CD4-positive, alpha-beta T cell treated with Interferon gamma for 1 hour (primary cell): ENCODE measurements at regions not wholly inside any gene's neighbourhood (a gene's known extent, or its start where the extent isn't known, plus 50 kb on each side); places are given as distances from the start of the nearest gene placed in this dataset.
"Not testable (repeated sequence)": the region's sequence is repeated elsewhere in the genome, so short reads cannot be mapped to it uniquely, and the experiment has no call there.

Experiments
- DNase-seq: peaks from one replicate; pipeline ENCODE4 v3.0.0-alpha.2; 2020

DNA sequence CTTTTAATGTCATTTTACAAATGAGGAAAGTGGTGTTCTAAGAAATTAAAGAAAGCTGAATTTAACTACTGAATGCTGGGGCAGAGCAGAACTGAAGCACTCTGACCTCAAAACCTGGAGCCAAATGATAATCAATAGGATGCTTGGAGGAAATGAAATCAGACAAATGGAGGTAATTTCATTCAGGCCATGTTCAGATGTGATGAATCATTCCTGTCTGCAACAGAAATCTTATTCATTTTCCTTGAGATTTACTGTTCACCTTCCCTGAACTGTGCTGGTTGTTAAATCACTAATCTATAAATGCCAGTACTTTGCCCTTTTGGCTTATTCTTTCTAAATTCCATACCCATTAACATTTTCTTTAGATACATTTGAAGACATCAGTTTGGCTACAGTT lies 85.6 kb upstream of the SNX7 start:
- DNase-seq: no peak

DNA sequence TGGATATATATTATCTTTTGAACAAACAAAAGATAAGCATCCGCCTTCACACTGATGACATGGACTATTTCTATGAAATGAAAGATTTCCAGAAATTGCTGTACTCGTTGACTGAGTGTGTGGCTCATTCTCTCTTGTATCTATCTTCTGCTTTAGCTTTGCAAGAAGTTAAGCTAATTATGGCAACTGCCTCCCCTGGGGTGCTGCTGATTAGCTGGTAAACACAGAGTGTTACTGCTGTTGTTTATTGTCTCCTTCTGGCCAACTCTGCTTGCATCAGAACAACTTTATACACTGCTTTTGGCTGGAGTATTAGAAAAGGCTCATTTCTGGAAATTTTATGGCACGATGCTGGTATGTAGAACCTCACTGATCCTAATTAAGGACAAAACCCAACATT lies 95.6 kb upstream of the SNX7 start:
- DNase-seq: no peak

DNA sequence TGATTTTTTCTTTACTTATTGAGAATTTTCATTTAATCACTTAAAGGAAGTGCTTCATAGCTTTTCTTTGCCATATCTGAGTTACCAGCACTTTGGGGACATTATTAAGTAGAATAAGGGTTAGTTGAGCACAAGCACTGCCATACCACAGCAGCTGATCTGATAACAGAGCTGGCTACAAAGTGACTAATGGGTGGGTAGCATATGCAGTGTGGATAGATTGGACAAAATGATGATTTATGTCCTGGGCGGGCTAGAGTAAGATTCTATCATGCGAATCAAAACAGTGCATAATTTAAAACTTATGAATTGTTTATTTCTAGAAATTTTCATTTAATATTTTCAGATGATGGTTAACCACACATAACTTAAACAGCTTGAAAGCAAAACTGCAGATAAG lies 102.2 kb upstream of the SNX7 start:
- no peak for DNase-seq

DNA sequence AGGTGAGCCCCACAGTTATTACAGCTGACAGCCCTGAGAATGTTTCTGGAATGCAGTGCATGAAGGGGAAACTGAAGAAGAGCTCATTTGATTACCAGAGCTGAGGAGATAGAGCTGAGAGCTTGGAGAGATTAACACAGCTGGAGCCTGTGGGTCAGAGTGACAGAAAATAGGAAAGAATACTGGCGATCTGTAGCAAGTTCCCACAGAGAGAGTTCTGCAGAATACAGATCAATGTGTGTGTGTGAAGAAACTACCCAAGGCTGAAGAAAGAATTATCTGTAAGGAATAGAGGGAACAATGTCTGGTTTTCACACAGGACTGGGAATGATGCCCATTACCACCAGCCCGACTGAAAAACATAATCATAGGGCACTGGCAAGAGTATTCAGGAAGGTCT lies 103.6 kb upstream of the SNX7 start:
- DNase-seq: no peak

DNA sequence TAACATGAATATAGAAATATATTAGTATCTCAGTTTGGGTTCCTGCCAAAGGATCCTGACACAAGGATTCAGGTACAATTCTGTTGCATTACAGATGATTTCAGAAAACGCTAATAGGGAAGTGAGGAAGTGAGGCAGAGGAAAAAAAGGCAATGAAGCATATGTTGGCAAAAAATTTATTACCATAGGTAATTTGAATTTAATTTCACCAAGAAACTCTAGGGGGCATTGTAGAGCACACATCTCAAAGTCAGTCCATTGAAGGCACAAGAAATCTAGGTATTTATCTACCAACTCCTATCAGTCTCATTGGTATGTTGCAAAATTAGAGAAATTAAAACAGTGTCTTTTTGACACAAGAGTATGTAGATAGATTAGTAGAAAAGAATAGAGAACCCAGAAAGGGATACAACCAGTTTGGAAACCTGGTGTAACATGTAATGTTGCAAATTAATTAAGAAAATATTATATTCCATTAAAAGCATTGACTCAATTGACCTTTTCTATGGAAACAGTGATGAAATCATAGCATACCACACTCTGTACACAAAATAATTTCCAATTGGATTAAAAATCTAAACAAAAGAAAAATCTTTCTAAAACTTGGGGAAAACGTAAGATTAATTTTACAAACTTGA lies 104.9 kb upstream of the SNX7 start:
- DNase-seq: no peak

DNA sequence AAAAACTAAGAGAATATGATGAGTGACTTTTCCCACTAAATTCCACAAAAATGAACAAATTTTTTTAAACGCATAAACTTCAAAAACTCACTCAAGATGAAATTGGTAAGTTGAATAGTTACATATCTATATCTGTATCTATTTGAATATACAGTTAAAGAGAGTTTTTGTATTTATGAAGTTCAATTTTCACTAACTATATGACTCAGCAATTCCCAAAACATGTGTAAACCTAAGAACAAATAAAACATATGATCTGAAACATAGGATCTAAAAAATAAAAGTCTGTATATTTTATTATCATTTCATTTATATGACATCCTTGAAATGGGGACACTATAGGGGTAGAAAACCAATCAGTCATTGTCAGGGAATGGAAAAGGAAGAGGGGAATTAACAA lies 105.7 kb upstream of the SNX7 start:
- no peak for DNase-seq

DNA sequence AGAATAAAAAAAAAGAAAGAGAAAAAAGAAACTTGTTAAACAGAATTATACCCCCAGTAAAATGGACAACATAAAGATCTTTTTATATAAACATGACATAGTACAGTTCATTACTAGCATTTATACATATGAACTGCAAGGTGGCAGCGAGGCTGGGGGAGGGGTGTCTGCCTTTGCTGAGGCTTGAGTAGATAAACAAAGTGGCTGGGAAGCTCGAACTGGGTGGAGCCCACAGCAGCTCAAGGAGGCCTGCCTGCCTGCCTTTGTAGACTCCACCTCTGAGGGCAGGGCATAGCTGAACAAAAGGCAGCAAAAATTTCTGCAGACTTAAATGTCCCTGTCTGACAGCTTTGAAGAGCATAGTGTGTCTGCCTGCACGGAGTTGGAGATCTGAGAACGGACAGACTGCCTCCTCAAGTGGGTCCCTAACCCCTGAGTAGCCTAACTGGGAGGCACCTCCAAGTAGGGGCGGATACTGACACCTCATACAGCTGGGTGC lies 108.9 kb upstream of the SNX7 start:
- not testable (repeated sequence) for DNase-seq

DNA sequence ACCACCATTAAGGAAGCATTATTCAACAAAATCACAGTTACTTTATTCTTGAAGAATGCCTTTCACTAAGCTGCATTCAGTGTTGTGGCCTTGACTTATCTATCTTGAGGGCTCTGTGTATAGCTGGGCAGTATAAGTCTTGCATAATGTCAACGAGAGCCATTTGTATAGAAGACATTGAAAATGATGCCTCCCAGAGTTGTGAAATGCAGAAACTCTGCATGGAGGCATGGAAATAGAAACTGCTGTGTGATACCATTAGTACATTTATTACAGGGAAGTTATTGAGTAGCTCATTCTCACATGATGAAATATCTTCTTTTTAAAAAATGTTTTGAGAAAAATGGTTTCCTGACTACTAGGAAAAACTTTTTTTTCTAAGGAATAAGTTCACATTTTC lies 111.4 kb upstream of the SNX7 start:
- DNase-seq: no peak

DNA sequence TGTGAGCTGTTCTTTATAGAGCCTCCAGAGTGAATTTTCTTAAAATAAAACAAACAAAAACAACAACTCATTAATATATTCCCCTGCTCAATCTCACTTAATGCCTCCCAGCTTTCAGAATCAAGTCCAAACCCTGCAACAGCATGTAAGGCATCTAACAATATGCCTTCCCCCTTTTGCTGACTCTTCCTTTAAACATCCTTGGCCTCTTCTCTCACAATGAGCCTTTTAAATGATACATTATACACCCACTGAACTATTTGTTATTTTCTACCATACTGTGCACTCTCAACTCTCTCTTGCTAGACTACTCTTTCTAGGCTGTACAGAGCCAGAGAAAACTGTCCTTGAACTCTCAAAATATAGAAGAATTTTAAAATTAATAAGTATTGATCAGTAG lies 115.2 kb upstream of the SNX7 start:
- DNase-seq: no peak

DNA sequence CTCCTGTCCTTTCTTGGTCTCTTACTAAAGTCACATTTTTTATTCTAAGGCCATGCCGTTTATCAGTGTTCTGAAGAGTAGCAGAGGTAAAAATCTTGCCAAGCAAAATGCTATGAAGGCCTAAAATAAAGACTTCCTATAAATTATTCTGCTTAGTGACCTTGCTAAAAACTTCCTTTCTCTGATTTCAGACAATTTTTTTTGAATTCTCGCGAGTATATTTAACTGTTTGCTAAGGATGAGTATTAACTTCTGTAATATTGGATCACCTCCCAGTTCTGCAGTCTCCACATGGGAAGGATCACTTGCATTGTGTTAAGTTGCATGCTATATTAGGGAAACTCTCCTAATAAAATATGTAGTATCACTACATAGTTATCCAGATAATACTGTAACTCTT lies 123.4 kb upstream of the SNX7 start:
- no peak for DNase-seq

DNA sequence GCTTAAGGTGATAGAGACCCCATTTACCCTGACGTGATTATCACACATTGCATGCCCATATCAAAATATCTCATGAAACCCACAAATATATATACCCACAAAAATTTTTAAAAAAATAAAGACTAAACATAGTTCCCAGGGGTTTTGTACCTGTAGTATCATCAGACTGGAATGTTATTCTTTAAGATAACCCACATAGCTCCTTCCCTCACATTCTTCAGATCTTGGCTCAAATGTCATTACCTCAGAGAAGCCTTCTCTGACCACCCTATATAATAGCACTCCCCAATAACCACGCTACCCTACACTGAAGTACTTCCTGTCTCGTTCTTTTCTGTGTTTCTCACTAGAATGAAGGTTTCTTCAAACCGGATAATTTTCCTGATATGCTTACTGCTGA lies 138.3 kb upstream of the SNX7 start:
- DNase-seq: no peak

DNA sequence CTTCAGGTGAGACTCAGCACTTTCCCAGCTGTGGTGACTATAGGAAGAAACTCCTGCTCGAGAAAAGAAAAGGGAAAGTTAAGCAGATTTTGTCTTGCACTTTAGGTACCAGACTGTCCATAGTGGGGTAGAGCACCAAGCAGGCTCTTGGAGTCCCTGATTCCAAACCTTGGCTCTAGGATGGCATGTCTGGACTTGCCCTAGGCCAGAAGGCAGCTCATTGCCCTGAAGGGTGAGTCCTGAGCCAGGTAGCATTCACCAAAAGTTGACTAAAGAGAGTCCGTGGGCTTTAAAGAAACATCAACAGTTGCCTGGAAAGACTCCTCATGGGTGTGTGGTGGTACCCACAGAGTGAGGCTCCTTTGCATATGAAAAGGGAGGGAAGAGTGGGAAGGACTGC lies 145.2 kb upstream of the SNX7 start:
- no peak for DNase-seq

DNA sequence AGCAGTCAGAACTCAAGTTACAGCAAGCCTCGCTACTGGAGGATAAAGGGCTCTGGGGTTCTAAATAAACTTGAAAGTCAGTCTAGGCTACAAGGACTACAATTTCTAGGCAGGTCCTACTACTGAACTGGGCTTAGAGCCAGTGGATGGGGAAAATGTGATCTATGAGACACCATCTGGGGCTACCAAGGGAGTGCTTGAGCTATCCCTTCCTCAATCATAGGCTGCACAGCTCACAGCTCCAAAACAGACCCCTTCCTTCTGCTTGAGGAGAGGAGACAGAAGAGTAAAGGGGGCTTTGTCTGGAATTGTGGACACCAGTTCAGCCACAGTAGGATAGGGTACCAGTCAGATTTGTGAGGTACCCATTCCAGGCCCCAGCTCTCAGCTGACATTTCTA lies 145.8 kb upstream of the SNX7 start:
- no peak for DNase-seq

DNA sequence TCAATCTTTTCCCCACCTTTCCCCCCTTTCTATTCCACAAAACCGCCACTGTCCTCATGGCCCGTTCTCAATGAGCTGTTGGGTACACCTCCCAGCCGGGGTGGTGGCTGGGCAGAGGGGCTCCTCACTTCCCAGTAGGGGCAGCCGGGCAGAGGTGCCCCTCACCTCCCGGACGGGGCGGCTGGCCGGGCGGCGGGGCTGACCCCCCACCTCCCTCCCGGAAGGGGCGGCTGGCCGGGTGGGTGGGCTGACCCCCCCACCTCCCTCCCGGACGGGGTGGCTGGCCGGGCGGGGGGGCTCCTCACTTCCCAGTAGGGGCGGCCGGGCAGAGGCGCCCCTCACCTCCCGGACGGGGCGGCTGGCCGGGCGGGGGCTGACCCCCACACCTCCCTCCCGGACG lies 149.3 kb upstream of the SNX7 start:
- DNase-seq: not testable (repeated sequence)

DNA sequence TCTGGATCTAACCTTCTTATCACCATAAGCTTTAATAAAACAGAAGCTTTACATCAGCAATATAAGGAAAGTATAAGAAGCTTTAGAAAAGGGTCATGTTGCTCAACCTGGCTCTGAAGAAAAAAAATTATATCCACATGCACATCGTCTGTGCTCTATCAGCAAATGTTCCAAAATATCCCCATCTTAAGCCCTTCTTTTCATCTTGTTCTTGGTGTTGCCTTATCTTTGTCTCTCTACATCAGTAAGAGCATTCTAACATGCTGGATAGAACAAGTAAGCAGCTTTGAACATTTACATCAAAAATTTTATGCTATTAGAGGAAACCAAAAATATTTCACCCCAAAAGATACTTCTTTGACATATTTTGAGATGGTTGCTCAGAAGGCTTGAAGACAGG lies 157.8 kb upstream of the SNX7 start:
- no peak for DNase-seq

DNA sequence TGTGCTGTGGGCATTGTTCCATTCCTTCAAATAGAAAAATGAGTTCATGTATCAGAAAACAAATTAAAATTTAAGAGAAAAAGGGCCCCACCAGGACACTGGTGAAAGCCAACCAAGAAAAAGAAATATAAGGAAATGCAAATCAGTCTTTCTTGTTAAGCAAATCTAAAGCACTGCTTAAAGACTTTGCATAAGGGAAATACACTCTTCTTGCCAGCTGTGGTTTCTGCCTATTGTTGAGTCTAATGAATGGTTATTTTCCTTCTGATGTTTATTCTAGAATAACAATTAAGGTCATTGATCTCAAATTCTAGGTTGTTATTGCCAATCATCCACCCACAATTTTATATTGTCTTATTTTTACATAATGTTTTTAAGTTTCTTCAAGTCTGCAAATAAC lies 158.6 kb upstream of the SNX7 start:
- no peak for DNase-seq

DNA sequence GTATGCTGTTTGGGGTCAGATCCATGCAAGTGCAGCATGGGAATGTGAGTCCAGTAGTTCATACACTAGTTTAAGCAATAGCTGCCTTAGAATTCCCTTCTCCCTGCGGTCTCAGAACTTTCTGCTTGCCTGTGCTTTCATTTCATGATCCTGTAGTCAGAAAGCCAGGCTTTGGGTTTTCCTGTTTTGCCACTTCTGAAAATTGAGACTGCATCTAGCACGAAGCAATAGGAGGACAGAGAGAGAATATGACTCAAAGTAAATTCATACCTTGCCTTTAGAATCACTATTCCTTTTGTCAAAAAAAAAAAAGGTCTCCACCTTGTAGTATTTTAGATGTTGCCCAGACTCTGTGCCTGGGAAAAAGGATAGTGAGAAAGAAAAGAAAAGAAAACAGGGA lies 161.2 kb upstream of the SNX7 start:
- no peak for DNase-seq

DNA sequence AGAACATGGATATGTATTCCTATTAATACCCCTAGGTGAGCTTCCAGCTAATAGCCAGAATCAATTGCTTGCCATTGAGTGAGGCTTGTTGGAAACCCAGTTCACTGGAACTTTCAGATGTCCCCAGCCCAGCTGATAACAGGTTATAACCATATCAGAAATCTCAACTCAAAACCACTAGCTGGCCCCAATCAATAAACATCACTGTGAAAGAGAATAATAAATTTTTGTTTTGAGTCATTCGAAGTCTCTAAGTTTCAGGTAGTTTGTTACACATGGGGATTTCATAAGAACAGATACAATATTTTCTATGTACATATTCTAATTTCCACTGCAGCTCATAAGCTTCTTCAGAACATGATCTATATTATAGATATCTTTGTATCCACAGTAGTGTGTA lies 162.9 kb upstream of the SNX7 start:
- DNase-seq: no peak

DNA sequence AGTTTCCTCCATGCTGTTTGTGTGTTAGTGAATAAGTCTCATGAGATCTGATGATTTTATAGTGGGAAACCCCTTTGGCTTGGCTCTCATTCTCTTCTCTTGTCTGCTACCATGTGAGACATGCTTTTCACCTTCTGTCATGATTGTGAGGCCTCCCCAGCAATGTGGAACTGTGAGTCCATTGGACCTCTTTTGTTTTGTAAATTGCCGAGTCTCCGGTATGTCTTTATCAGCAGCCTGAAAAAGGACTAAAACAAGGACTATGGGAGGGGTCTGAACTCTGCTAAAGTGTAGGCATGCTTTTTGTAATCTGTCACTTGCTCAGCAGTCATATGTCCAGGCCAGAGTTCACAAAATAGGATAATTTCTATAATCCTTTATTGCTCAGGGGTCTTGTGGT lies 164.0 kb upstream of the SNX7 start:
- DNase-seq: no peak

DNA sequence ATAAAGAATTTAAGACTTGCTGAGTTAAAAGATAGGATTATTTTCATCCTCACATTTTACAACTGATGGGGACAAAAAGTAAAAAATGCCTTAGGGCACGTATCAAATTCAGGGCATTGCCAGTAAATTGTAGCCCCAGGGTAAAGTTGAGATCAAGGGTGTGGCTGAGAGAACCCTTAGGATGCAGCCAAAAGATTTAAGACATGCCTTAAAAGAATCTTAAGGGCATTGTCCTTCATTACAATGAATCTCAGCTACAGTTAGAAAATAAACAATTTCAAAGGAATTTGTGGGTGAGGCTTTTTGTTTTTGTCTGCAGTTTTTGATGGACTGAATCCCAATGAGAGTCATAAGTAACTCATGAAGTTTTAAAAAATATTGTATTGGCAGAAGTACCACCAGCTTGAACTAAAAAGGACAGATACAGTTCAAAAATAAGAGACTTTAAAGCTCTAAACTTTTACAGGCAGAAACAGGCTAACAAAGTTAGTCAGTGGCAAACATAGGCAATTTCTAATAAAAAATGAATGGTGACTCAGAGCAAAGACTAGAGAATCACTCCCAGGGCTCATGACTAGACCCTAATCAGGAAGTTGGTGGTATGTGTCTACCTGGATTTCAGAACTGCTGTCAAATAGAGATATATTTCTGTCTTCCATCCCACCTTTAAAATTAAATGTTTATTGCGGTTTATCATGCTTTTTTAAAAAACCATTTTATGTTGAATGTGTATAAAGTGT lies 165.1 kb upstream of the SNX7 start:
- DNase-seq: no peak

DNA sequence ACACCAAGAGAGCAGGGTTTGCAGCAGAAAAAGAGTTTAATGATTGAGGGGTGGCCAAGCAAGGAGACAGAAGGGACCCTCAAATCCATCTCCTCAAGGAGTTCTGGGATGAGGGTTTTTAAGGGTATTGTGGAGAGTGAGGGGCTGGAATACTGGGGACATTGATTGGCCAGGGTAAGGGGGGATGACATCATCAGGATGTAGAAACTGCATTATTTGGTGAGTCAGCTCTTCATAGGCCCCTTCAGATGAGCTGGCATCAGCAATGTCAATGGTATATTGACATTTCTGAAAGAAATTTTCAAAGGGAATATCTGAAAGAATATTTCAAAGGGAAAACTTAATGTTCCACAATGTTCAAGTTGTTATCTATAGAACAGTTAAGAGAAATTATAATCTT lies 168.1 kb upstream of the SNX7 start:
- no peak for DNase-seq

DNA sequence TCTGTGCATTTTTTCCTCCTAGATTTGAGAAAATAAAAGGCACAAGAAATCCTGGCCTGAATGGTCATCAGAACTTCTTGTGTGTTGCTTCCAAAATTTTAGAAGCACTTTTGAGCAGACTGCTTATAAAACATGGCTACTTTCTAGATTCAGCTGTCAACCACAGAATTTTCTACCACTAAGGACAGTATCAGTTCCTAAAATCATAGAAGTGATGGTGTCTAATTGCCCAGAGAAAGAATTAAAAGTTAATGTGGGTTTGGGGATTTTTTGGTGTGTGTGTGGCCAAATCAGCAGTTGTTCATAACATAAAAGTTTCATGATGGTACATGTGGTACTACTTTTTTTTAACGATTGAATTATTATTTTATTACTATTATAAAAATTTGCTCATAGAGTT lies 171.4 kb upstream of the SNX7 start:
- DNase-seq: no peak

DNA sequence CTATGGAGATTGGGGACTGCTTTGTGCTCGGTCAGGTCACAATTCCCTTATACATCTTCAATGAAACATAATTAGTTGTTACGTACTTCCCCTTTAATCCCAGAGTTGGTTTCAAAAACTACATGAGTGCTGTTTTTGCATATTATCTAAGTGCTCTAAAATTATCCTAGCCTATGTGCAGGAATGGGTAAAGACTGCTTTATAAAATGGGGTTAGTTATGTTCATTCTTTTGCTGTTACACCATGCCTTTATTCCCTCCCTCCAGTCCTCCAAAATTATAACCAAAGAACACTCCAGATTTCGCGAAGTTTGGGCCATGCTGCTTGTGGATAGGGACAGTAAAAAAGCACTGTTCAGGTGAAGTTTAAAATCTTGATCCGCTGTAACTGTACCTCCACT lies 173.9 kb upstream of the SNX7 start:
- DNase-seq: no peak

DNA sequence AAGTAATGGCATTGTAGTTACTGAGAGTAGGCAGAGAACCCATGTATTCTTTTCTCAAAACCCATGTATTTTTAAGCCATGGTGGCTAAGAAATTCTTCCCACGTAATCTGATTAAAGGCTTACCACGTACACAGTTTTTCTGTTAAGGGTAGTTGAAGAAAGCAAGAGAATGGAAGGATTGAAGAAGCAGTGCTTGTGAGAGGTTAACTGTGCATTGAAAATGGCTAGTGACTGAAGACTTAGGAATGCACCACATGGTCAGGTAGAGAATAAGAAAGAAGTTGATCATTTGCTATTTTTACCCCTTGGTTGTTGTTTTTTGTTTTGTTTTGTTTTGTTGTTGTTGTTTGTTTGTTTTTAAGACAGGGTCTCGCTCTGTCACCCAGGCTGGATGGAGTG lies 178.9 kb upstream of the SNX7 start:
- no peak for DNase-seq

DNA sequence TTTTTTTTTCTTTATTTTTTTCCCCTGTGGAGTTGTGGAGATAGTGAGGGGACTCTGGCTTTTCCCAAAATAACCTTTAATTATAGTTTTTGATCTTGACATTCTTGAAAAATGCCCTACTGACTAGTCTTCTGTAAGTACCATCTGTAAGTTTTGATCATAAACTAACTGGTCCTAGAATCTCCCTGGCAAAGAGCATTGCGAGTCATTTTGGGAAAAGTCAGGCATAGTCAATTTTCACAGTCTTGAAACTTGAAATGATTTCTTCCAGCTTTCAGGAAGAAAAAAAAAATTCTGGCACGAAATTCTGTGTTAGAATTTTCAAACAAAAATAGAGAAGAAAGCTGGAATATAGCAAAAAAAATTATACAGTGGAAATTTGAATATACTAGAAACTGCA lies 181.2 kb upstream of the SNX7 start:
- no peak for DNase-seq
